MG63 (cell line): ENCODE measurements at regions not wholly inside any gene's neighbourhood (a gene's known extent, or its start where the extent isn't known, plus 50 kb on each side); places are given as distances from the start of the nearest gene placed in this dataset.

Experiments
- DNase-seq: peaks from one replicate; pipeline ENCODE4 v3.0.0-alpha.2; 2020
- H3K27me3 ChIP-seq: fragments of 250-450 bp; sonication (Bioruptor Pico); 2 replicates; pipeline ENCODE4 v1.5.1; 2020; ENCODE audit warnings: mild to moderate bottlenecking, moderate library complexity
- H3K36me3 ChIP-seq: fragments of 250-450 bp; sonication (Bioruptor Pico); 2 replicates; pipeline ENCODE4 v1.5.1; 2020; ENCODE audit warnings: mild to moderate bottlenecking, moderate library complexity
- H3K4me3 ChIP-seq: fragments of 250-450 bp; sonication (Bioruptor Pico); 2 replicates; pipeline ENCODE4 v1.5.1; 2020; ENCODE audit warnings: mild to moderate bottlenecking, moderate library complexity
- H3K9me3 ChIP-seq: fragments of 250-450 bp; sonication (Bioruptor Pico); 2 replicates; pipeline ENCODE4 v1.5.1; 2020; ENCODE audit warnings: mild to moderate bottlenecking, moderate library complexity

DNA sequence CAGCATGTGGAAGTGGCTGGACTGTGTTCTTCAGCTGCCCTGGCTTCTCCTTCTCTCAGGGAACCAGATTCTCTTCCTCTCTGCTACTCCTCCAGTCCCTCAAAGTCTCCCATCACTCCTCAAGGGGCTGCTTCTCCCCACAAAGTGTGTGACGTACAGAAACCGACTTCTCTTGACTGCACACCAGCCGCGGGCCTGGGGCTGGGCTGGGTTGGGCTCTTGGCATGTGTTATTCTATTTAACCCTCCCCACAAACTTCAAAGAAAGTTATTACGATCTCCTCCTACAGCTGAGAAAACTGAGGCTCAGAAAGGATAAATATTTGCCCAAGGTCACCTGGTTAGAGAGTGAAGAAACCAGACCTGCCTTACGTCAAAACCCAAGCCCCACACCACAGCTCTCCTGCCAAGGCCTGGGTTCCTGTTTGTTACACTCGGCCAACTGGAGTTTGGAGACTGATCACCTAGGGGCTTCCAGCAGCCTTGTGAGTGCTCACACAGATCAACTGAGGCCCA is 269.0 kb downstream of the TFCP2L1 start:
- Histone ChIP-seq H3K27me3 (no peaks in the 10 kb centered on the region), H3K36me3 (no peaks in the 10 kb centered on the region), H3K9me3 (peaks cover 7% of the 10 kb centered on the region; the same call in 1 of the 2 replicates), H3K4me3 (no peak overlapping the region)
- no peak for DNase-seq

DNA sequence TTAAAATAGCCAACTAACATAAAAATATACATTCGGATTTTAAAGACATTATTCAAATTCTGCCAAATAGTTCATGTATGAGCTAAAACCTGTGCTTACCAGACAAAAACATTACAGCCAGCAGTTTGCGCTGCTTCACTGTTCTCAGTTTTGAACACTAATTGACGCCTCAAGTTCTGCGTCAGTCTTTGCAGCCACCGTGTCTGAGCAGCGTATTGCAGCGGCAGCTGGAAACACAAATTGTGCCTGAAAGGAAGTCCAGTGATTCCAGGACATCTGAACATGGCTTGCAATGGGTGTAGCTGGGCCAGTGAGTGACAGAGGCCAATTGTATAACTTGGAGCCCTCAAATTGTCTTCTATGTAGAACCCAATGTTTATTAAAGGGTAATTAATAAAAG is 267.6 kb downstream of the TFCP2L1 start:
- Histone ChIP-seq H3K4me3 (no peak overlapping the region), H3K27me3 (no peaks in the 10 kb centered on the region), H3K36me3 (no peaks in the 10 kb centered on the region), H3K9me3 (peaks cover 5% of the 10 kb centered on the region; the same call in 1 of the 2 replicates)
- DNase-seq = no peak

DNA sequence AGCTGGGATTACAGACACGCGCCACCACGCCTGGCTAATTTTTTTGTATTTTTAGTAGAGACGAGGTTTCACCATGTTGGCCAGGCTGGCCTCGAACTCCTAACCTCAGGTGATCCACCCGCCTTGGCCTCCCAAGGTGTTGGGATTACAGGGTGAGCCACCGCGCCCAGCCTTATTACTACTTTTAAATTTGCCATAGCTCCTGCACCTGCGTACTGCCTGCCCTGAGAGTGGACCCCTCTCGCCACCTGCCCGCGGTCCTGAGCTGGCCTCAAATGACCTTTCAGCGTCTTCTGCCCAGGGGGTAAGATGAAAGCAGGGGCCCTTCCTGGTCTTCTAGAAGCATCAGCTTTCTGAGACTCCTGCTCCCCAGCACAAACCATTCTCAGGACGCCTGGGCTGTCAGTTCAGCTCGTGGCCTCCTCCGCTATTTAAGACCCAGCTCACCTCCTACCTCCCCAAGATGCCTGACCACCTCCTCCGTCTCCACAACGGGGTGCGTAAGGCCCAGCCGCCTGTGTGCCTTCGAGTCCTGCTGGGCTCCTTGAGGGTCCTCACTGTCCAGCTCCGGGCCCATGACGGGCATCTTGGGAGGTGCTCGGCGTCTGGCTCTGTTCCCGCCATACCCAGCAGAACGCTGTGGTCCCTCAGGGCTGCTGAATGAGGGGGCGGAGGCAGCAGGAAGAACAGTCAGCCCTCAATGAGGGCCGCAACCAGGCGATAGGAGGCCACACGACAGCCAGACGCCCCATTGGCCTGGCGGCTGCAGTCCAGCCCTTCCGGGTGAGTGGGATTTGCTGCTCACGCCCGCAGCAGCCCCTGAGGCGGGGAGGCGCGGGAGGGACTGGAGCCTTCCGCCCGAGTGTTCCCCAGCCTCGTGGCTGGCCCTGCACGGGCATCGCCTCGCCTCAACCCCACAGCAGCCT is 266.6 kb downstream of the TFCP2L1 start:
- no peak overlapping the region for H3K4me3 ChIP-seq
- no peak for DNase-seq

DNA sequence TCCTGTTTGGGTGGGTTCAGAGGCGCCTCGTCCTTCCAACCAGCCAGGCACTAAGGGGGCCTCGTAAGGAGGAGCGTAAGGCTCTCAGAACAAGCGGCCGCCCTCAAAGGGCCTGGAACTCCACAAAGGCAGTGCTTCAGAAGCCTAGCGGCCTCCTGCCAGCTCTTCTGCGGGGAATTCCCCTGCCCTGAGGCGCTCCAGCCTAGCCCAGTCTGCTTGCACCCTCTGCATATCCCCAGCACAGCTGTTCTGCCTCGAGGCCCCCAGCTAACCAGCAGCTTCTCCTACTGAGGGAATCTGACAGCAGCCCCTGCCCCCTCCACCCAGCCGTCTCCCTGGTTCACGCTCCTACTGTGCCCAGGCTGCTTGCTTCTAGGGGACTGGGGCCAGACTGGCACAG is 265.9 kb downstream of the TFCP2L1 start:
- peaks cover 1% of the 10 kb centered on the region; the same call in 1 of the 2 replicates for H3K9me3 ChIP-seq
- no peaks in the 10 kb centered on the region for H3K36me3 ChIP-seq
- no peak for DNase-seq
- no peaks in the 10 kb centered on the region for H3K27me3 ChIP-seq
- H3K4me3 ChIP-seq = no peak overlapping the region

More for the DNA sequence above, 266.6 kb downstream of the TFCP2L1 start:
- H3K36me3 ChIP-seq = no peaks in the 10 kb centered on the region
- no peaks in the 10 kb centered on the region for H3K27me3 ChIP-seq
- peaks cover 5% of the 10 kb centered on the region; the same call in 1 of the 2 replicates for H3K9me3 ChIP-seq

DNA sequence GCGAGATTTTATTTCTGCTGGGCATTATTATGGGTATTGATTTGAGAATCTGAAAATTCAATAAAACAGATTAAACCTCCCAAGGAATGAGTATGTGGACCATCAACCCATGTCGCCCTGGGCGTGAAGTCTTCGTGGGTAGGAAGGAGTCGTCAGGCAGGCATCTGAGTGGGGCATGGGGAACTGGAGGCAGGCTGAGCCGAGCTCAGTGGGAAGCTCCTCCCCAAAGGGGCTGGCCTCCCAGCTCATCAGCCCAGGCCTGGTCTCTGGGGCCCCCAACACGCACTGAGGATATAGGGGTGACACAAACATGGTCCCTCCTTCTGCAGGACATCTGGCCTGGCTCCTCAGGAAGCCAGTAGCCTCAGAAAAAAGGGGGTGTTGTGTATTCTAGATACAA is 265.2 kb downstream of the TFCP2L1 start:
- Histone ChIP-seq H3K27me3 (no peaks in the 10 kb centered on the region), H3K9me3 (no peaks in the 10 kb centered on the region), H3K36me3 (no peaks in the 10 kb centered on the region), H3K4me3 (no peak overlapping the region)
- no peak for DNase-seq

DNA sequence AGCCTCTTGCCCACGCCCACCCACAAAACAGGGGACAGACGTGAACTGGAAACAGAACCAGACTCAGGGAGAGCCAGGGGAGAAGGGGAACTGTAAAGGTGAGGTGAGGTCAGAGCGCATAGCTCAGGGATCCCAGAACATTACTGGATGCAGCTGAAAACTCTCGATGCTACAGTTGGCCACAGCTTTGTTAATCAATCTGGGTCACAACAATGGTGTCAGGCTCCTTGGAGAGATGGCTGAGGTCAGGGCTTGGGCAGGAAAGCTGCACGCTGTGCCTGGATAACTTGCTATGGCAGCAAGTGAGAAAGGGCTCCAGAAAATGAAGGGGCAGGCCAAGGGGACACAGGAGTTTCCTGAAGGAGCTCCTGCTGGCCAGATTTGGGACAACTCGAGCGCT is 263.3 kb downstream of the TFCP2L1 start:
- no peaks in the 10 kb centered on the region for H3K27me3 ChIP-seq
- no peak for DNase-seq
- H3K4me3 ChIP-seq = no peak overlapping the region
- no peaks in the 10 kb centered on the region for H3K9me3 ChIP-seq
- H3K36me3 ChIP-seq = no peaks in the 10 kb centered on the region

DNA sequence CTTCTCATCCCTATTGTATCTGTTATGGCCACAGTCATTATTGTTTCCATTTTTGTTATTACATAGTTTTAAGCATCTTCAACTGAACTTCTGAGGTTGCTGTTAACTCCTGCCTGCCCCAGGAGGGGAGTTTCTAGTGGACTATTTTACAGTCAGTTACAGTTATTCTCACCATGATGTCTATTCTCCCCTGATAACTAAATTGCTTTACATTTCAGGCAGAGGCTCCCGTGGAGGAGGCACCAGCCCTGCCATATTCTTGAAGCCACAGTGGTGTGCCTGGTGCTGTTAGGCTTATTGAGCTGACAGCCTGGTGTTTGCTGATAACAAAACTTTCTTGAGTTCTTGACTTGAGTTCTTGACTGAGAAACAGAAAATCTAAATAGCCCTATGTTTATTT is 256.4 kb downstream of the TFCP2L1 start:
- Histone ChIP-seq H3K9me3 (no peaks in the 10 kb centered on the region), H3K4me3 (no peak overlapping the region), H3K36me3 (no peaks in the 10 kb centered on the region), H3K27me3 (0 out of 2 replicates have a peak, but pooled peaks cover 2% of the 10 kb centered on the region)
- no peak for DNase-seq

DNA sequence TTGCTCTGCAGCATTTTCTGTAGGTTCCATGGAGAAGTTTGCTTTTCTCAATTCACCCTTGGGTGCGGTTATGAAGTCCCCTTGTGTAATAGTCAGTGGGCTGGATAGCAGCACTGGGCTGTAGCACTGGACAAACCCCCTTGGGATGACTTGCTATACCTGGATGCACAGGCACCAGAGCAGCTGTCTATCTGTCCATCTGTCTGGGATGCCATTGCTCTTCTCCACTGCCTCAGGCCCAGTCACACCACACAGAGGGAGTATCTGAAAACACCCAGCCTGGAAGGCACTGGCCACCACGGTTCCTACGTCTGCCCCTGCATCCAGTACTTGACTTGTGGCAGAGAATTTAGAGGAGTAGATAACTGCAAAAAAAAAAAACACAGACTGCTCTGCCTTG is 254.5 kb downstream of the TFCP2L1 start:
- Histone ChIP-seq H3K4me3 (no peak overlapping the region), H3K27me3 (0 out of 2 replicates have a peak, but pooled peaks cover 2% of the 10 kb centered on the region), H3K9me3 (no peaks in the 10 kb centered on the region), H3K36me3 (no peaks in the 10 kb centered on the region)
- no peak for DNase-seq

DNA sequence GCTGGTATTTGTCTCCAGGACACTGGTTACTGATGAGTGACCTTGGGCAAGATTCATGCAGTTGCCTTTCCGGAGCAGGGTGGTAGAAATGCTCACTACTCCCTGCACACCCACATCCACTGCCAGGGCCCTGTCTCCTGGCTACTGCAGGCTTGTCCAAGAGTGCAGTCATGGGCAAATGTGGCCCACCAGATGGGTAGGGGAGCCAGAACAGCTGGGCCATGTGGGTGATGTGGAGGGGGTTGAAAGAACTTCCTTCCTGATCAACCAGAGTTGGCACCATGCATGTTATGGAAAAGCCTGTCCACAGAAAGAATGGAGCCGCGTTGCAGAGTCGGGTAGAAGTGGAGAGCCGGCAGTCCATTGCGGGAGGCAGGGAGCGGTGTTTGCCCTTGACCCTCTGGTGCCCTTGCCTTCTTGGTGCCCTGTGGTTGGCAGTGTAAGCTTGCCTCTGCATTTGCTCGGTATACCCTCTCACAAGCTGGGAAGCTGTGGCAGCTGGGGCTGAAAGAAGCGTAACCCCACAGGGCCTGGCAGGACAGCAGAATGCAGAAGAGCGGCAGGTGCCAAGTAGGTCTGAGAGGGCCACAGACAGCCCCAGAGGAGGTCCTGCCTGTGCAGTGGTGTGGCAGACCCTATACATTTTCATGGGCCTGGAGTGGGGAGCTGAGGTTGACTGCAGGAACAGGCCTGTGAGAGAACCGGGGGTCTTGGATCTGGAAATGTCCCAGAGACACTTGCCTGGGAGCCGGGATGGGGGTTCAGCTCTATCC is 253.2 kb downstream of the TFCP2L1 start:
- 0 out of 2 replicates have a peak, but pooled peaks cover 2% of the 10 kb centered on the region for H3K27me3 ChIP-seq
- no peak for DNase-seq
- H3K9me3 ChIP-seq = no peaks in the 10 kb centered on the region
- H3K36me3 ChIP-seq = no peaks in the 10 kb centered on the region
- no peak overlapping the region for H3K4me3 ChIP-seq

DNA sequence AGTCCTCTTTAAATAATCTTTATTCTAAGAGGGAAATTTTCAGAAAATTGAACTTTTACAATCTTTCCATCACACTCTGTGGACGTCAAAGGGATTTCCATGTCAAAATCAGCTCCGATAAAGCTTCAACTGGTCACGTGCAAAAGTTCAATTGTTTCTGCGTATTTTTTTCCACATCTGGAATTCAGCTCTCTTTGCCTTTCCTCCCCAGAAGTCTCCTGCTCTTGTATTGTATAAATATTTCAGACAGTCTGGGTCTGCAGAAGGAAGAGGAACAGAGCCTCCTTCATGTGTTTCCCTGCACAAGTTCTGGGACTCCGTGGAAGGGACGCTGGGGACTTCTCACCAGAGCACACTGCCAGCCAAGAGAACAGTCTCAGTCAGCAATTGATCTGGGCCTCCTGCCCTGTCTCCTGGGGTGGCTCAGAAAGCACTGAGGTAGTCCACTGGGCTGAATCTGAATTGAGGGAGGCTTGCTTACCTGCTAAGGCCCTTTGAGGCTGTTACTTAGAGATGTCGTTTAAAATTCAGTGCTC is 251.5 kb downstream of the TFCP2L1 start:
- Histone ChIP-seq H3K4me3 (no peak overlapping the region), H3K27me3 (no peaks in the 10 kb centered on the region), H3K9me3 (no peaks in the 10 kb centered on the region), H3K36me3 (no peaks in the 10 kb centered on the region)
- no peak for DNase-seq

DNA sequence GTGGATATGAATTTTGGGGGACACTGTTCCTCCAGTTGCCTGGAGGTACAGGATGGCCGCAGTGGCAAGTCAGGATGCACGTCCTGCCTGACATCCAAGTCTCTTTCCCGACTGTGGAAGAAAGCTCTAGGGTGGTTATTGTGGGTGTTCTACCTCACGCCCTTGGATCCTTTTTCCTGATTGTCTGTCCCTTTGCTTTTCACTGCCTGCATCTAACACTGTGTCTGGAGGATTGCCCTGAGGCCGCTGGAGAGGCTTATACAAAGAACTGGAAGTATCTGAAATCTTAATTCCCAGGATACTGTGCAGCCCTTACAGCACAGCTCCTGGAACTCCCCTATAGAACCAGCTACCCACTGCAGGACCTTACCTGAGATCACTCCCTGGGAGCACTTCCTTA is 250.5 kb downstream of the TFCP2L1 start:
- Histone ChIP-seq H3K27me3 (no peaks in the 10 kb centered on the region), H3K4me3 (no peak overlapping the region), H3K9me3 (no peaks in the 10 kb centered on the region), H3K36me3 (no peaks in the 10 kb centered on the region)
- no peak for DNase-seq

DNA sequence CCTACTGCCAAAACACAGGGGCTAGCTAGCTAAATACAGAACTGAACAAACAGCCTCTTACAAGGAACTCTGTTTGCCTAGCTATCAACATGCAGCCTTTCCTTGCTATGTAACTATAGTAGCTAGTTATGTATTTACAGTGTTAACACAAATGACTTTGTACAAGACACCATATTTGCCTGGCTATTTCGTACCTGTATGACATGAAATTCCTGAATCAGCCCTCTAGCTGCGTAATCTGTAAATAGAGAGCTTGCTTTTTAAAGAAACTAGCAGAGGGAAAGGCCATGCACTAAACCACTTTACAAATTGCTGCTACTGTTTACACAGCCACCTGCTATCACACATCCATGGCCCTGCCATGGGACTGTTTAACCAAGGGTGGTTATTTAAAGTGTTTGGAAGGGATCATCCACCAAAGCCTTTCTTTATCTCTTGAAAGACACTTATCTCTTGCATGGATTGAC is 248.7 kb downstream of the TFCP2L1 start:
- Histone ChIP-seq H3K36me3 (no peaks in the 10 kb centered on the region), H3K4me3 (no peak overlapping the region), H3K27me3 (no peaks in the 10 kb centered on the region), H3K9me3 (no peaks in the 10 kb centered on the region)
- DNase-seq = no peak

DNA sequence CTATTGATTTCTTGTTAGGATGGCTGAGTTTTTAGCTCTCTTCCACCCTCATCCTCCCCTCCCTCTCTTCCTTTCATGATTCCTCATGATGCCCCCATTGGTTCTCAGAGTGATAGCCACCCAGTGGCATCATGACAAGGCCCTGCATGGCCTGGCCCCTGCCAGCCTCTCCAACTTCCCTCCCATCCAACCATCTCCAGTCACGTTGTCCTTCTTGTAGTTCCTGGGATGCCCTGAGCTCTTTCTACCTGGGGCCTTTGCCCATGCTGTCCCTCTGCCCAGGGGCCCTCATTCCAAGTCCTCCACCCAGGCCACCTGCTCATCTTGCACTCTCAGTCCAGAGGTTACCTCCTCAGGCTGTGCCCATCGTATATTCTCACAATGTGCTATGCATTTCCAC is 247.5 kb downstream of the TFCP2L1 start:
- no peak for DNase-seq

DNA sequence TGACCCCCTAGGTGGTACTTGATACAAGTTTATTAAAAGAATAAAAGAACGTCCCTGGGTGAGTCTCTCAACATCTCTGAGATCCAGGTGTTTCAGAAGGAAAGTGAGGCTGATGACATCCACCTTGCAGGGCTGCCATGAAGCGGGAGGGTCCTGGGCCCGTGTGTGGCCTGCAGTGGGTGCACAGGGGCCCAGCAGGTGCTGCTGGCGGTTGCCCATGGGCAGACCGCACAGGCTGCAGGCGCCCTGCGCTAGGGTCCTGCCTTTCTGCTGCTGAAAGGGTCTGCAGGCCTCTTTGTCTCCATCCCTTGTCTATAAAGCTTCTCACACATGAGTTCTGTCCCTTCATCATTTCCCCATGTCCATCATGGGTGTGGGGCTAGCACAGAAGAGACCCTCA is 247.0 kb downstream of the TFCP2L1 start:
- no peaks in the 10 kb centered on the region for H3K36me3 ChIP-seq
- no peaks in the 10 kb centered on the region for H3K27me3 ChIP-seq
- no peaks in the 10 kb centered on the region for H3K9me3 ChIP-seq
- H3K4me3 ChIP-seq = no peak overlapping the region
- DNase-seq = no peak

More for the DNA sequence above, 247.5 kb downstream of the TFCP2L1 start:
- Histone ChIP-seq H3K9me3 (no peaks in the 10 kb centered on the region), H3K27me3 (no peaks in the 10 kb centered on the region), H3K4me3 (no peak overlapping the region), H3K36me3 (no peaks in the 10 kb centered on the region)

DNA sequence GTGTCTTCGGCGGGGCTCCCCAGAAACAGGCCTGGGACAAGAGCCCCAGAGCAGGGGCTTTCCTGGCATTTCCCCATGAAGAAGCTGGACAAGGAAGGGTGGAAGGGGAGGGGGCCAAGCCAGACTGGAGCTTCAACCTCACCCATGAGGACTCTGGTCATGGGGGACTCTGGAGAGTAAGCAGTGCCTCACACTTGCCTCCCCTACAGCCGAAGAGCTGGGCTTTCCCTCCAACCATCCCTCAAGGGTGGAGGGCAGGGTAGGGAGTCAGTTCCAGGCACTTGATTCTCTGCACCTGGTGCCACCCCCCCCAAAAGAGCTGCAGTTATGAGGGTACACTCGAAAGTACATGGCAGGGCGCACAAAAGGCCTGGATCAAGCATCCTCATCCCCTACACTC is 246.6 kb downstream of the TFCP2L1 start:
- no peak overlapping the region for H3K4me3 ChIP-seq
- H3K36me3 ChIP-seq = no peaks in the 10 kb centered on the region
- H3K9me3 ChIP-seq = no peaks in the 10 kb centered on the region
- DNase-seq = no peak
- H3K27me3 ChIP-seq = no peaks in the 10 kb centered on the region

DNA sequence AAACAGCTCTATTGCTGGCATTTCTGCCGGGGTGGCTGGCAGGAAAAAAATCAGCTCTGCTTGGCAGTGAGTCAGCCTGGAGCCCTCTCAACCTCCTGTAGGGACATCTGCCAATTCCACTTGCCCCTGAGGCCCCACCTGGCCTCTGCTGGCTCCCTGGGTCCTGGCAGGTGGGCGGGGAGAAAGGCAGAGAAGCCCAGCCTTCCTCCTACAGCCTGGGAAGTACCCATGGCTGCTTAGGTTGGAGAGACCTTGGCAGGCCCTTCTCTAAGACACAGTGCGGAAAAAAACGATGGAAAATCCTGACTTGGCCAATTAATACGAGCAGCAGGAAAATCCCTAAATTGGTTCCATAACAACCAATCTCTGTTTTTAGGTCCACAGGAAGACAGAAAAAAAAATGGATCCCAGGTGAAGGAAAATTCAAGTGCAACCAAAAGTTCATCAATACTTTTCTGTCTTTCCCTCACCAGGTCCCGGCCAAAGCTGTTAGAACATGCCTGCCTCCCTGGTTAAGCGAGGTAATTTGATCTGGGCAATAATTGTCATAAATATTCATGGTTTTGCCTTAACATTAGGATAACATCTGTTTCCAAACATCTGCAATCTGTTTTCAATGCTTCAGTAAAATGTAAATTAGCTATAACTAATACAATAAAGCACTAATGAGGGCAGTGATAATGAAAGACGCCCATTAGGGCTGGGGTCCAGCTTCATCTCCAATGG is 245.9 kb downstream of the TFCP2L1 start:
- DNase-seq = peak; percentile 21
- Histone ChIP-seq H3K36me3 (no peaks in the 10 kb centered on the region), H3K9me3 (no peaks in the 10 kb centered on the region), H3K4me3 (no peak overlapping the region), H3K27me3 (no peaks in the 10 kb centered on the region)
